T-helper 1 cell (primary cell): ENCODE measurements at regions not wholly inside any gene's neighbourhood (a gene's known extent, or its start where the extent isn't known, plus 50 kb on each side); places are given as distances from the start of the nearest gene placed in this dataset.
"Not testable (repeated sequence)": the region's sequence is repeated elsewhere in the genome, so short reads cannot be mapped to it uniquely, and the experiment has no call there.

Experiments
- DNase-seq, 5 donors: peaks; one replicate each; pipeline ENCODE4 v3.0.0-alpha.2; 2012 to 2020

GRCh38 chr5:2113348-2114131 is 230.8 kb upstream of the IRX4 start:
- no peak for DNase-seq

DNA sequence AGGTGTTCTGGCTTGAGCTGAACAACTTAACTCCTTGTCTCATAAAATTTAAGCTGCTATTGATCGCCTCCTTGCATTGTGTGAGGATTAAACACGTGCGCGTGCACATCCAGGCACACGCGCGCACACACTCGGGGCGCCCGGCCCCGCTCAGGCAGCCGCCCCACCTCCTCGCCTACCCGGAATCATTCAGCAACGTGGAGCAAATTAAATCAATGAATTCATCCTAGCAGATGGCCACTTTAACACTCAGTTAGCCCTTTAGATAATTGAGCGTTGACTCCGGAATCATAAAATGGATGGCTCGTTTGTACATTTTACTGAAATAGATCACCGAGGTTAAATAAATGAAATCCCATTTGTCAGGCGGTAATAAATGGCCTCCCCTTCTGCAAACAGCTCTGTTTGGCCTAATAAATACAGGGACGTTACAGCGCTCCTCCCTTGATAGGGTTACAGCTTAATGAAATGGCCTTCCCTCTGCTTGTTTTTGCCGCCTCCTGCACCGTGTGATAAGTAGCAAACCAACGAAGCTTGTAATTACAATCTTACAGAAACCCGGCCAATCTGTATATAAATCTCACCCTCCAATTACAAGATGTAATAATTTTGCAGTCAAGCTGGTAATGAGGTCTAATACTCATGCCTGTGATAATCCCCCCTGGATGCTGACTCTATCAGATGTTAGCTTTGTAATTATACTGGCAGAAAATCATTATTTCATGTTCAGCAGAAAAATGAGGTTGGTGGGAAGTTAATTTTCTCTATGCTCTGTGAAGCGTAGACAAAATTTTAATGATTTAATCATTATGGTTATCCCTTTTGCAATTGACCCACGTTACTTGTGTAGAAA is 229.7 kb upstream of the IRX4 start:
- DNase-seq, result no peak

GRCh38 chr5:2111569-2112105 is 228.9 kb upstream of the IRX4 start:
- no peak for DNase-seq

DNA sequence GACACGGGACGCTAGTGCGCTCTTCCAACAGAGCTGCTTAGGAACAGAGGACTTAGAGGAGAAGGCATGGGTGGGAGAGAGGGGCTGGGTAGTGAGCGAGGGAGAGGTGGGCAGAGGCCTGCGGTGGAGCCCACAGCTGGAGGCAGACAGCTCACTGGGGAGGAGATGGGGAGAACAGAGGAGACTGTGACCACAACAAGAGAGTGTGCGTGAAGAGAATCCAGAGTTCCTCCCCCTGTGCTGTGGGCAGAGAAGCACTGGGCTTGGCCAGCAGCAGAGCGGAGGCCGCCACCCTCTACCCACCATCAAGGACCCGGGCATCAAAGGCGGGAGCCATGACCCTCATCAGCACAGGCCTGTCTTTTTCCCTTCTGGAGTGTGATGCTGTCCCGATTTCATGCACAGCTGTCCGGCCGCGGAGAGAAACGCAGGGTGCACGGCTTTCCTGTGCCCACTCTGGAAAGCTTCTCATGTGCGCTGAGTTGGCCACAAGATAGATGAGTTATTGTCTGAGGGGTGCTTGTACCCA is 228.3 kb upstream of the IRX4 start:
- no peak for DNase-seq

GRCh38 chr5:2110137-2110933 is 227.6 kb upstream of the IRX4 start:
- DNase-seq, result no peak

GRCh38 chr5:2109566-2109965 is 226.8 kb upstream of the IRX4 start:
- no peak for DNase-seq

GRCh38 chr5:2106721-2107120 is 224.0 kb upstream of the IRX4 start:
- no peak for DNase-seq

- no peak for DNase-seq
Observed at GRCh38 chr5:2105141-2105540, 222.4 kb upstream of the IRX4 start.

- DNase-seq, result no peak
Observed at GRCh38 chr5:2103940-2104339, 221.2 kb upstream of the IRX4 start.

- DNase-seq, result no peak
Observed at GRCh38 chr5:2102819-2103776, 220.4 kb upstream of the IRX4 start.

DNA sequence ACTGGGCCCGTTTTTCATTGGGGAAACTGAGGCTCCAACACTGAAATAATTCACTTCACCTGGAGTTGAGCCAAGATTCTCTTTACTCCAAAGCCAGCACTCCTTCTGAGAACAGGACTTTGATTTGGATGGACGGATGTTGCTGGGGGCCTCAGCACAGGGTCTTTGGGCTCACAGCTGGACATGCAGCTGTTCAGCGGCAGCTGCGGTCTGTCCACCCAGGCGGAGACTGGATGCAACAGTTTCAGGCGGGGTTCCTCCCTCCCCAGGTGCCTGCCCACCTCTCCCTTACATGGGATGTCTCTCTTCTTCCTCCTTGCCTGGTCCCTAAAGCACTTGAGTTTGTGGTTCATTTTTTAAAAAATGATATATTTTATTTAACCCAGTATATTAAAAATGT is 219.0 kb upstream of the IRX4 start:
- no peak for DNase-seq

DNA sequence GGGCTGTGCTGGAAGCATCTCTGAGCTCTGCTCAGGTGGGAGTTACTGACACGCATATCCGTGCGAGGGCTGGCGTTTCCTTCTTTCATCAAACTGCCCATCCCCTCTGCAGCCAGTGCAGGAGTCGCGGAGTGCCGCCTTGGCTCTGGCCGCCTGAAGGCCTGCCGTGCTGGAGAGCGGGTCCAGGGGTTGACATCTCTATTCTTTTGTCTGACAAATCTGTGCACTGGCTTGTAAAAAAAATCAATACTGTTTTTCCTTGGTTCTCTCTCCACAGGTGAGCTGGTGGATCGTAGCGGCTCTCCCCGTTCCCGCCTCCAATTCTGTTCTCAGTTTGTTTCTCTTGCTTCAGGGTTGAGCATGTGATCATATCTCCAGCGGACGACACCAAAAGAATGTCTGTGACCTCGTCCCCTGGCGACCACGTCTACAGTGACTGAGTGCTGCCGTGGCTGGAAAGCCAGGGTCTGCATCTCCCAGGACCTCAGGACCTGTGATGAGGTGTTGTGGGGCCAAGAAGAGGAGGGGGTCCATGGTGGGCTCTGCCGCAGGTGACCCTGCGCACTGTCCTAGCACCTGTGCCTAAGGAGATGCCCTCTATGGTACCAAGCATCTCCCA is 214.3 kb upstream of the IRX4 start:
- no peak for DNase-seq

- DNase-seq, result no peak
Observed at GRCh38 chr5:2095011-2095410, 212.3 kb upstream of the IRX4 start.

DNA sequence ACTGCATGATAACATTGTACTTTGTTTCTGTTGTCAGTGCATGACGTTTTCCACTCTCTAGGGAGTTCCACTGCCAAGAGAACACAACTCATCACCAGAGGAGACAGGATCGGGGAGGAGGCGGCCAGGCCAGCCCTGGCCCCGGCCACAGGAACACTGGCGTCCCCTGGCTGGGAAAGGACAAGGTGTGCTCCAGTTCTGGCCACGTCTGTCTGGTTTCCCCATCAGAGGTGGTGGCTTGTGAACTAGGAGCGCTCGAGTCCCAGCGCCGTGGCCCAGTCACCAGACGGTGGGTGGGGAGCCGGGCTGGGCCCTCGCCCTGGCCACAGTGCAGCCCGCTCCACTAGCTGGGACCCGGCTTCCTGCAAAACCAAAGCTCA is 211.9 kb upstream of the IRX4 start:
- no peak for DNase-seq

- no peak for DNase-seq
Observed at GRCh38 chr5:2093859-2094615, 211.3 kb upstream of the IRX4 start.

DNA sequence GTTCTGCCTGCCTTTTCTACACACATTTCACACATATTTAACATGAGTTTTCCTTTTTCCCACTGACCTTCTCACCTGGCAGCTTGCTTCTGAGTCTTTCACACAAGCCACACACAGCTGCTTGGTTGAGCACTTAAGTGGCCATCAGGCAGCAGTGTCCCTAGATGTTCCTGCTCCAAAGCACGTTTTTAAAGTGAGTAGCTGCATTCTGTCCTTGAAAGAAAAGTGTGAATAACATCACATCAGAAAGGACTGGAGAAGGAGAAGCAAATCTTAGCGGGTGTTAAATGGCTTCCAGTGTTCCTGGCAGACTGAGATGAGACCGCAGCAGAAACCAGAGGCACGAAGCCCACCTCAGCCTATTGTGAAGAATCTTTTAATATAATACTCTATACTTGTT is 209.2 kb upstream of the IRX4 start:
- no peak for DNase-seq

GRCh38 chr5:2087980-2088379 is 205.3 kb upstream of the IRX4 start:
- DNase-seq, result no peak

DNA sequence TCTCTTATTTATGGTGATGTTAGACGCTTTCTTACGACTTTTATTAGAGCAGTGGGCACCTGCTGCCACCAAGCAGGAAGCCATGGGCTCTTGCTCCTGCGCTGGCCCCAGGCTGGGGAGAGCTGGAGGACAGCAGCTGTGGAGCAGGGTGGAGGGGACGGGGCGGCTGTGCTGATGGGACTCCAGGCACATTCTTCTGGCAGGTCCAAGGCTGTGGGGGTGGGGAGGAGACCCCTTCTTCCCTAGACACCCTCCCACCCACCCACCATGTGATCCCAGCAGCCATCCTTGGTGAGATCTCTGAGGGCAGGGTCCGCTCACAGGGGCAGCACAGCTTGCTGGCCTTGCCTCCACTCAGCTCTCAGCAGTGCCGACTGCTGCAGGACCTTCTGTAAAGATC is 192.6 kb upstream of the IRX4 start:
- DNase-seq, result no peak

DNA sequence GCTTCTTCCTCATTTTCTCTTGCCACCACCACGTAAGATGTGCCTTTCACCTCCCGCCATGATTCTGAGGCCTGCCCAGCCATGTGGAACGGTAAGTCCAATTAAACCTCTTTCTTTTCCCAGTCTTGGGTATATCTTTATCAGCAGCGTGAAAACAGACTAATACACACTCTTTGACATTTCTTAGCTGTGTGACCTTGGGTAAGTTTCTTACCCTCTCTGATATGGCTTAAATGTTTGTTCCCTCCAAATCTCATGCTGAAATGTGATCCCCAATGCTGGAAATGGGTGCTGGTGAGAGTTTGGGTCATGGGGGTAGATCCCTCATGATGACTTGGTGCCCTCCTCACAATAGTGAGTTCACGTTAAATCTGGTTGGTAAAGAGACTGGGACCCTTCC is 188.8 kb upstream of the IRX4 start:
- DNase-seq, result no peak

DNA sequence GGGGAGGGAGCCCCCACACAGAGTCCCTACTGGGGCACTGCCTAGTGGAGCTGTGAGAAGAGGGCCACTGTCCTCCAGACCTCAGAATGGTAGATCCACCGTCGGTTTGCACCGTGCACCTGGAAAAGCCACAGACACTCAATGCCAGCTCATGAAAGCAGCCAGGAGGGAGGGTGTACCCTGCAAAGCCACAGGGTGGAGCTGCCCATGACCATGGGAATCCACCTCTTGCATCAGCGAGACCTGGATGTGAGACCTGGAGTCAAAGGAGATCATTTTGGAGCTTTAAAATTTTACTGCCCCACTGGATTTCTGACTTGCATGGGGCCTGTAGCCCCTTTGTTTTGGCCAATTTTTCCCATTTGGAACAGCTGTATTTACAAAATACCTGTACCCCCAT is 188.1 kb upstream of the IRX4 start:
- DNase-seq, result not testable (repeated sequence)
